HG02759 (cell line): ENCODE measurements at regions not wholly inside any gene's neighbourhood (a gene's known extent, or its start where the extent isn't known, plus 50 kb on each side); places are given as distances from the start of the nearest gene placed in this dataset.
"Not testable (repeated sequence)": the region's sequence is repeated elsewhere in the genome, so short reads cannot be mapped to it uniquely, and the experiment has no call there.

Experiments
- ATAC-seq: cut with Tn5 transposase; IDR thresholded peaks from one replicate; pipeline ENCODE4 v1.9.1; 2021; ENCODE audit warnings: mild to moderate bottlenecking, moderate library complexity; ENCODE audit not compliant: unreplicated experiment

DNA sequence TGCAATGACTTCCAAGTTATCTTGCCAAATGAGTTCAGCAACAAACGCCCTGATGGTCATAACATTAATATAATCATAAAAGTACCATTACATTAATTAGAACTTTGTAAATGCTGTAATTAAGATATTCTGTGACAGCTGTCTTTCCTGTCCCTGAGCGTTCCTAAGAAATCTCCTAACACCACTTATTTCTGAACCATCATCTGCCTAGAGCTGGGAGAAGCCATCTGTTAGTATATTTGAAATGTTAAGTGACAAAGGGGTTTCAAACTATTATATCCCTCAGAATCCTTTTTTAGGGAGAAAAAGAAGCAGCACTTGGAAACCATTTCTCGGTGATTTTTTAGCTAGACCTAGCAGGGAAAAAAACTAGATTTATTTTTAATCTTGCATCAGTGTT is 657.5 kb downstream of the FAM181B start:
- no peak for ATAC-seq

DNA sequence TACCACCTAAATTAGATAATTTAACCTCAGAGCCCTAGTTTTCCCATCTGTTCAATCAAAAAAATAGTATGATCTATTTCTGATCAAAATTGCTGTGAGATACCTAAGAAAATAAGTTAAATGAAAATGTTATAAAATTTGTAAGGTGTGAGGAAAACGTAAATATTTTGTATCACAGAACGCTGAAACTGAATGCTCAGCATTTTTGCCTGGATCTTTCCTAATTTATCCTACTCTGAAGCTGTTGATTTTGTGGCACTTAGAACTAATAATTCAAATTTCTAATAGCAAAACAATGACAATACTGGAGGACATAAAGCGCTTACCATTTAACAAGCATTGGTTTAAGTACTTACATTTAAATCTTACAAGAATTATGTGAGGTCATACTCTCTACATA is 674.2 kb downstream of the FAM181B start:
- ATAC-seq, result no peak

DNA sequence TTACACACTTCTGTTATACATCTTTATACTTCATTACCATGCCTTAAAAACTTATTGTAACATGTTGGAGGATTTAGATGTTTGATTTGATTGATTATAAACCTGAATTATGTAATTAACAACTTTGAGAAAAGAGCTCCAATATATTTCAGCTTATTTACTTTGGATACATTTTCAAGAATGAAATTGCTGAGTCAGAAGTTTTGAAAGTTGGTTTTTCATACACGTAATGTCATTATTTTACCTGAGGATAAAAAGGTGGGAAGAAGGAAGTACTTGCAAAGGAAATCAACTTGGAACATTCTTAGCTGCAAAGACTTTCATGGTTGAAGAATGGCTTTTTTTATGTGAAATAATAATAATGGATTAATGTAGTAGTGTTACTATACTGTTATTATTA is 677.2 kb downstream of the FAM181B start:
- no peak for ATAC-seq

DNA sequence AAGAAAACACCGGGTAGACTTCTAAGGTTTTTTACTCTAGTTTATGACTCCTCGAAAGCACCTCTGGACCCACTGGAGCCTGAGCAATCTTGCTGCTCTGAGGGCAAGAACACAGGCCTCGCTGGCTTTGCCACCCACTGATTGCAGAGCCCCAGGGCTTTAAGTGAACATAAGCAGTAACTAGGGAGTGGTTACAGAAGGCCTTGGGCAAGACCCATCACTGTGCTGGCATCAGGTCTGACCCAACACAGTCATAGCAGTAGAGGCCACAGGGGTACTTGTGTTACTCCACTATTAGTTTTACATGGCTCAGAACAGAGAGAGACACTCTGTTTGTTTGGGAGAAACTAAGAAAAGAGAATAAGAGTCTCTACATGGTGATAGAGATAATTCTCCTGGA is 684.5 kb downstream of the FAM181B start:
- ATAC-seq, result no peak

DNA sequence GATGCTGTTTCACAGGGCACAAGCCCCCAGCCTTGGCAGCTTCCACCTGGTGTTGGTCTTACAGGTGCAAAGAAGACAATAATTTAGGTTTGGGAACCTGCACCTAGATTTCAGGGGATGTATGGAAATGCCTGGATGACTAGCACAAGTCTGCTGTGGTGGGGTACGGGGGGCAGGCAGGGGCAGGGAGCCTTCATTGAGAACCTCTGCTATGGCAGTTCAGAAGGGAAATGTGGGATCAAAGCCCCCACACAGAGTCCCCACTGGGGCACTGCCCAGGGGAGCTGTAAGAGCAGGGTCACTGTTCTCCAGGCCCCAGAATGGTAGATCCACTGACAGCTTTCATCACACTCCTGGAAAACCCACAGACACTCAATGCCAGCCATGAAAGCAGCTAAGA is 686.5 kb downstream of the FAM181B start:
- ATAC-seq, result no peak

DNA sequence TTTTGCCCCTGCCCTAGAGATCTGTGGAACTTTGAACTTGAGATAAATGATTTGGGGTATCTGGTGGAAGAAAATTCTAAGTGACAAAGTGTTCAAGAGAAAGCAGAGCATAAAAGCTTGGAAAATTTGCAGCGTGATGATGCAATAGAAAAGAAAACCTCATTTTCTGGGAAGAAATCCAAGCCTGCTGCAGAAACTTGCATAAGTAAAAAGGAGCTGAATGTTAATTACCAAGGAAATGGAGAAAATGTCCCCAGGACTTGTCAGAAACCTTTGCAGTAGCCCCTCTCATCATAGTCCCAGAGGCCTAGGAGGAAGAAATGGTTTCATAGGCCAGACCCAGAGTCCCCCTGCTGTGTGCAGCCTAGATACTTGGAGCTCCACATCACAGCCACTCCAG is 686.9 kb downstream of the FAM181B start:
- no peak for ATAC-seq

DNA sequence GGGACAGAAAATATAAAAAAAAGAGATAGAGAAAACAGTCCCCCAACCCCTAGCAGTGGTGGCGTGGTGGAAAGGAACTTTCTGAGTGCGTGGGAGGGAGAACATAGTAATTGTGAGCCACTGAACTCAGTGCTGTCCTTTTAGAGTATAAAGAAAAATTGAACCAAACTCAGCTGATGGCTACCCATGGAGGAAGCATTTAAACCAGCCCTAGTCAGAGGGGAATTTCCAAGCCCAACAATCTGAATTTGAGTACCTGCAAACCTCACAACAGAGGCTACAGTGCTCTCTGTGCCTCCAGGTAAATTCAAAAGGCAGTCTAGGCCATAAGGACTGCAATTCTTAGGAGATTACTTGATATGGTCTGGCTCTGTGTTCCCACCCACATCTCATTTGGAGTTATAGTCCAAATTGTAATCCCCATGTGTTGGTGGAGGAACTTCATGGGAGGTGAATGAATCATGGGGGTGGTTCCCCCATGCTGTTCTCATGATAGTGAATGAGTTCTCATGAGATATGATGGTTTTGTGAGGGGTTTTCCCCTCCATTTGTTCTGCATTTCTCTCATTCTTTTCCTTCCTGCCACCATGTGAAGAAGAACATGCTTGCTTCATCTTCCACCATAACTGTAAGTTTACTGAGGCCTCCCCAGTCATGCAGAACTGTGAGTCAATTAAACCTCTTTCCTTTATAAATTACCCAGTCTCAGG is 687.8 kb downstream of the FAM181B start:
- ATAC-seq, result no peak

DNA sequence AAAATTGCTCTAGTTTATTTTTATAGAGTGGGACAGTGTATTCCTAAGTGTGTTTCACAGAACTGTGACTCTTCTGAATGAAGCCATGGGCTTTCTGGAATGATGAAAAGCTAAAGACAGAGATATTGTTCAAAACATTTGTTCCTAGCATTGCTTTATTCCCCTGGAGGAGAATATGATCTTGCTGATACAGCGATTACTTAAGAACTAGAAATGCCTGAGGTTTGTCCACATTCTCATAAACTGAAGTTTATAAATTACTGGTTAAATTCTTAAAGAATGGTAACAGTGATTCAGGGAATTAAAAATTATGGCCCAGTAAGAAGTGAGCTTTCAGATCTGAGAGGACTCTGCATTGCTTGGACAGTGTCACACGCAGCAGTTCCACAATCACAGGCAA is 690.3 kb downstream of the FAM181B start:
- ATAC-seq, result no peak

DNA sequence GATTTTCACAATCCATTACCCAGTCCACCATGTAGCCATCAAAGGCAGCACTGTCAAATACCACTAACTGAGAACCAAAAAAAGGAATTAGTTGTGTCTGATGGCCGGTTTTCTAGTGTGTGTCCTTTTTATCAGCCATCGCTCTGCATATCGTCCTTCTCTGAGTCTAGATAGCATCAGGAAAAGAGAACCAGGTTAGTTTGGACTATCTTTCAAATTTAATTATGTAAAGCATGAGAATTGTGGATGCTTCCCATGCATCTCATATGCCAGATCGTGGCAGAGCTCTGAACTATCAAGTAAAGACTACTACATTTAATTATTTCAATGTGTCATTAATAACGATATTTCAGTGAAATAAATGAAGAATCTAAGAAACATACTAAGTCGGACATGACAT is 691.9 kb downstream of the FAM181B start:
- no peak for ATAC-seq

DNA sequence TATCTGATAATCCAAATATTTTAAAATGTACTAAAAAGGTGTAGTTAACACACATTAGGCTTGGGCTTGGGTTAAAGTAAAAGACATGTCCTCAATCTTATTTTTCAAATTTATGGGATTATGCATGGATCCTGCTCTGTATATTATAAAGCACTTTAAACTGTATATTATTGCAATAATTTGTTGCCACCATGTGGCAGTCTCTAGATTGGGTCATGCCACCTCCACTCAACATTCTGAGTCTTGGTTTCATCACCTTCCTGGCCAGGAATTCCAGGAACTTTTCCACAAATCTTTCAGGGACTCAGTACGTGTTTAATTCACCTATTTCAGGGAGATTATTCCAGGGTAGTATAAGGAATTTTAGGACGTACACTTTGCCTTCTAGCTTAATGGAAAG is 695.5 kb downstream of the FAM181B start:
- no peak for ATAC-seq

DNA sequence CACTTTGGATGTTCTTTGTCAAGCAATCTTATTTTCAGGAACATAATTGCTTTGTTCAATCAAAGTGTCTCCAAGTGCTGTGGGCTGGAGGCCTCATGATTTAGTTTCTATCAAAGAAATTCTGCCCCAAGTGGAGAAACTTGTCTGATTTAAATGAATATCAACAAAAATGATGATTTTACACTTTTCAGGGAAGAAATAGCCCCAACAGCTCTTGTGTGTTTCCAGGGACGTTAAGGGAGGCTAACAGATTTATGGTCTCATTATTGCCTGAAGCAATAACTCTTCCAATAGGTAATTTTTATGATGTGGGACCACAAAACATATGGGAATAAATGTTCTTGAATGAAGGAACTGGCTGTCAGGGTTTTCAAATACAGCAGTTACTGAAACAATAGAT is 699.1 kb downstream of the FAM181B start:
- no peak for ATAC-seq

DNA sequence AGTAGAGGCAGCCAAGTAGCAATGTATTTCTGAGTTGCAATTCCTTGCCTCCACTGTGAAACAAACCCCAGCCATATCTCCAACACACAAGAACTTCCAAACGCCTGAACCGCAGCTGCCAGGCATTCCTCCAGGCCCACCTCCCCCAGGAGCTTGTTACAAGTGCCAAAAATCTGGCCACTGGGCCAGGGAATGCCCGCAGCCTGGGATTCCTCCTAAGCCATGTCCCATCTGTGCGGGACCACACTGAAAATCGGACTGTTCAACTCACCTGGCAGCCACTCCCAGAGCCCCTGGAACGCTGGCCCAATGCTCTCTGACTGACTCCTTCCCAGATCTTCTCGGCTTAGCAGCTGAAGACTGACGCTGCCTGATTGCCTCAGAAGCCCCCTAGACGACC is 706.3 kb downstream of the FAM181B start:
- not testable (repeated sequence) for ATAC-seq

DNA sequence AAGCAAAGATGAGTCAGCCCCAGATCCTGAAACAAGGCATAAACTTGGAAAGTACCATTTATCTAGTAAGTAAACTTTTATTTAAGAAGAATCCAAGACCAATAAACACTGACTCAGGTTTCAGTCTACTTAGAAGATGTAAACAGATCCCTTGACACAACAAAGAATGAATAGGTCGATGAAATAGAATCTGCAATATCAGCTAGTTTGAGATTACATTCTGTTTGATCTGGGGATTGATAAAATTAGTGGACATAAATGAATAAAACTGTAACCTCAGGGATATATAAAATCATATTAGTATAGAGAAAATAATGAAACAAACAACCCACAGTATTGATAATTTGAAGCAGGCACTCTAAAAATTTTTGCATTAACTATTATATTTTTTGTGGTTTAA is 708.9 kb downstream of the FAM181B start:
- ATAC-seq, result no peak

DNA sequence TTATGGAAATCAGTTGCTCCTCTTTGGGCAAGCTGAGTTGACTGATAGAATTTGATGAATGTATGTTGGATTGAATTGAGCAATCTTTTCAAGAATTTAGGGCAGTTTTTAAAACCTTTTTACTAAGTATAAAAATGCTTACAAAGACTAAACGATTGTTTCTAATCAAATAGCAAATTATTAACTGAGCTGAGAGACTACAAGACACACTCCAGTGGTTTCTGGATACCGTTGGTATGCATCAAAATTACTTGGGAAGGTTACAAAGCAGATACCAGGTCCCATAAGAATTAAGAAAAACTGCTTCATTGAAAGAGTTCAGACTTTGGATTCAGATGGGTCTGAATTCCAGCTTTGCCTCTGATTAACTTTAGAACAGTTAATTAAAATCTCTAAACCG is 721.4 kb downstream of the FAM181B start:
- no peak for ATAC-seq

DNA sequence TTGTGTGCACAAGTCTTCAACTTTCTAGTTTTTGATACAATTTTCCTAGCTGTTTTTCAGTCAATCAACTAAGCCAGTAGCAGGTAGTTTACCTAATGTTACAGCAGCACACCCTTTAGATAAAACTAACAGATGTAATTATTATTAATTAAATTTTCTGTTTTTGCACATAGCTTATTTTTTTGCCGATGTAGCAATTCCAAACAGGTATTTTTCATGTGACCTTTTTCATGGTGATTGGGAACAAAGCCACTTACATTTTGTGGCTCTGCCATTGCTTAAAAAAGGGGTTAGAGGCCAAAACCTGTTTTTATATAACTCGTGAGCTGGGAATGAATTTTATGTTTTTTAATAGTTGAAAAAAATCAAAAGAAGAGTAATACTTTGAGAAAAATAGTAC is 724.5 kb downstream of the FAM181B start:
- no peak for ATAC-seq

DNA sequence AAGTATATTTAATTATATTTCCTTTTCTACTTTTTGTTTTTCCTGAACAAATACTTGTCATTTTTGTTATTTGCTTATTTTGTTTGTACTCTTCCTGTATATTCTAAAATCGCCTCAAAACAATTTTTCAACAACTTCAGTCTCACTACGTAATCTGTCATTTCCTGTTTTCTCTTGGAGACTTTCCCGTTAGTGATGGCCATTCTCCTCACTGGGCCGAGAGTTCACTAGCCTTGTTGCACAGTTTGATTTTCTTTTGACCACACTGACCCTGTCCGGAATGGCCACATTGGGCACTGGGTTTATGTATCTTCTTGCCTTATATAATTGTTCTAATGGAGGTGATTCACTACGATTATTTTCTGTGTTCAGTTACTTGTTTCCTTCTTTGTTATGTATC is 726.1 kb downstream of the FAM181B start:
- ATAC-seq, result no peak

DNA sequence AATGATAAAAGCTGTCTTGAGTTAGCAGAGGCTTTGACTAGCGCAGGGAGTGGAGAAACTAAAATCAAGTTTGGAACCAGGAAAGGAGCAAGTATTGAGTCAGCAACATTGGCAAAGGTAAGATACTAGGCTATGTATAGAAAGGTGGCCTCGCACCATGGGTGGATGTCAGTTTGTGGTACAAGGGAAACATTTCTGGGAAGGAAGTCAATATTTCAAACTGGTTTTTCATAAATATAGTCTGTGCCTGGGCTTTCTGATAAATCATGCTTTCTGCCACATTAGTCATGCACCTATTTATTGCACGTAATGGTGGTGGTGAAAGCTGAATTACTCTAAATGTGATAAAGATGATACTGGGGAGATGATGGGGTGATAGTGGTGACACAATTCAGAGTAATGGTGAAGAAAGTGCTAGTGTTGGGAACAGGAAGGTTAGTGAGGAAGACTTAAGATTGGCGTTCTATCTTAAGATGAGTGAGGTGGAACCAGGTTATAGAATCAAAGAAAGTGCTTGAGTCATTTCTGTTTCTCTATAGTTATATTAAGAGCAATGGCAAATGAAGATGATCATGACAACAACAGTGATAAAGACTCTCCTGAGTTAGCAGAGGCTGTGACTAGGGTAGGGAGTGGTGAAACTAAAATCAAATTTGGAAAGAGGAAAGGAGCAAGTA is 729.0 kb downstream of the FAM181B start:
- no peak for ATAC-seq

DNA sequence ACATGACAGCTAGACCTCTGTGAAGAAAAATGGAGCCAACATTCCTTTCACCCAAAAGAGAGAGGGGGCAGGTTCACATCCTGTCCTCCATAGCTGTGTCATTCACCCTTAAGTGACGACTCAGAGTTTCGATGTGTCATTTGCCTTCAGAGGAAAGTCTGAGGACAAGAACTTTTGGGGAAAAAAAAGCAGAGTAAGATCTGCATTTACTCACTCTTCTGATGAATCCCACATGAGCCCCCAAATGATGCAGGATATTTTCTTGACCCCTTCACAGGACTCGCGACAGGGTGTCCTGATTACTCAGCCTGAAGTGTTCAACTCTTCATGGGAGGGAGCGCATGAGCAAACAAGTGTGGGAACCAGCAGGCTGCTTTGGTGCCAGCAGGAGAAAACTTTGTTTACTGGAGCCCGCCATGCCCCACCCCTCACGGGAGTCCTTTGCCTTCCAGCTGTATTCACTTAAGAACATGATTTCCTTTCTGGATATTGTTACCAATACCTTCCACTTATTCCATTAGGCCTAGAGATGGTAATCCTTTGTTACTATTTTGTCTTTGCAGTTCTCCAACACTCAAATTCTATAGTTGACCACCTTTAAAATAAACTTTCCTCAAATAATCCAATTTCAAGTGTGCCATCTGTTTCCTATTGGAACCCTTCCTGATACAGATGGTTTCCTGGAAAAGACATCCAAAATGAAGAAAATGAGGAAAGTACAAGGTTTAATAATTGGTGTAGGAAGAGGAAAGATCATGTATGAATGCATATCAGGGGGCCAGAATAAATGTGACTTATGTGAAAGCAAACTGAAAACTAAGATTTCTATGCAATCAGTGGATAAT is 729.8 kb downstream of the FAM181B start:
- ATAC-seq, result no peak

DNA sequence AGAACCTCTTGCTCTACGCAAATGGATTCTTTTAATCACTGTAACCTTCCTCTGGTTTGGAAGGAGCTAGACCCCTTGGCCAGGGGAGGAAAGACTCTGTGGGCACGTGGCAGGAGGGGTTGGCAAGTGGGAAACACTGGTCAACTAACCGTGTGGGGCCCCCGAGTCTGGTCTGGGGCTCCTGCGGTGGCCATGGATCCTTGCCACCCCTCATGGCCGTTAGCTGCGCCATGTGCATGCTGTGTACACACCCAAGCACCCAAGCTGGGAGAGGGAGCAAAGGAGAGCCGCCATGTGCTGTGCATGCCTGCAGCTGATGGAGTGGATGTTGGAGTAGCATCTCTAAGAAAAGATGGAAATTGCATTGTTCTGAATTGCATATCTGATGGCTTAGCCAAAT is 730.6 kb downstream of the FAM181B start:
- no peak for ATAC-seq

DNA sequence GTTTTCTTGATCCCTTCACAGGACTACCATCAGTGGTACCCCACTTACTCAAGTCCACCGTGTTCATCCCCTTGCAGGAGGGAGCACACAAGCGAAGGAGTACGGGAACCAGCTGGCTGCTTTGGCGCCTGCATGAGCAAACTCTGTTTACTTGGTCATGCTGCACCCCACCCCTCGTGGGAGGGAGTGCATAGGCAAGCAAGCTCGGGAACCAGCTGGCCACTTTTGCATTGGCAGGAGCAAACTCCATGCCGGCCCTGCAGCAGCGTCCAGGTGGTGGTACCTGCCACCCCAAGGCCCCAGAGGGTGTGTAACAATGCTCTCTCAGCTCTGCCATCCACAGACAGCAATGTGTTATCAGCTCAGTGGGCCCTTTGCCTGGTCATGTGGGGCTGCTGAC is 737.8 kb downstream of the FAM181B start:
- no peak for ATAC-seq

DNA sequence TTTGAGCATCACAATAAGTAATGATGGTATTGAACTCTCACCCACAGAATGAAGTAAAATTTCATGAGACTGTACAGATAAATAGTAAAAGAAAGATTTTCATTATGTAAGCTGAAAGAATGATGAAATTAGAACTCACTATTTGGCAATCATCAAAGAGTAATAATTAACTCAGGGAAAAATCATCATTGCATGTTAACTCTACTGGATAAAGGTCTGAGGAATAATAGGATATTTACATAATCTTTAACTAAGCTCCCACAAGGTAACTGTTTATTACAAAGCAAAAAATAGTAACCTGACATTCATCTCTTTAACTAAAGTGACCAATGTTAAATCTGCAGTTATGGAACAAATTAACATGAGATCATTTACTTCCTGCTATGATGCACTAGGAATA is 739.9 kb downstream of the FAM181B start:
- no peak for ATAC-seq
